HCT116 (cell line): ENCODE measurements at regions not wholly inside any gene's neighbourhood (a gene's known extent, or its start where the extent isn't known, plus 50 kb on each side); places are given as distances from the start of the nearest gene placed in this dataset.

Experiments
- ATAC-seq: fragments of 200-7000 bp; cut with Tn5 transposase; 2 replicates; pipeline ENCODE4 v1.9.1; 2020; ENCODE audit warnings: mild to moderate bottlenecking, moderate library complexity
- BruUV-seq: library from RNA; stranded (reverse); fragments of 400-500 nt; replicated peaks from 2 replicates; lab custom pipeline; 2021; lab: Mats Ljungman, UMichigan
- CTCF ChIA-PET: fragments of 300-600 bp; sonication (Branson Sonifier 250); formaldehyde crosslinking; loops from one replicate; lab custom pipeline; 2021; ENCODE audit warnings: antibody characterized with exemption; lab: Charles Lee
- POLR2A ChIA-PET: fragments of 300-600, 350-600 bp; sonication (Branson Sonifier 250); formaldehyde crosslinking; loops from one replicate; lab custom pipeline; 2021; ENCODE audit warnings: antibody characterized with exemption; lab: Charles Lee
- RAD21 ChIA-PET, 2 experiments: fragments of 300-600 bp; sonication (Branson Sonifier 250); formaldehyde crosslinking; loops; one replicate each; lab custom pipeline; 2023; ENCODE audit warnings: low total read pairs in 2 of 2; ENCODE audit not compliant: uncharacterized antibody in 2 of 2, unreplicated experiment in 2 of 2, low non-redundant PET in 1 of 2; lab: Charles Lee
- DNase-seq: peaks from one replicate; pipeline ENCODE4 v3.0.0-alpha.2; 2010; ENCODE audit warnings: low read depth, low spot score
- H2AFZ ChIP-seq: fragments of 200-600 bp; shearing (Covaris generic), sonication (generic); 2 replicates; pipeline ENCODE4 v1.6.1; 2017; ENCODE audit warnings: low read depth, mixed run types, mixed read lengths, antibody characterized with exemption, low read length; ENCODE audit not compliant: poor library complexity, severe bottlenecking
- H3K27ac ChIP-seq: 2 replicates; pipeline ENCODE4 v1.5.1; 2012; ENCODE audit warnings: low read depth, low read length
- H3K27me3 ChIP-seq: fragments of 200-600 bp; sonication (generic); 2 replicates; pipeline ENCODE4 v1.6.1; 2016; ENCODE audit warnings: mixed run types, low read length, mixed read lengths; ENCODE audit not compliant: insufficient read depth
- H3K36me3 ChIP-seq, 2 experiments: fragments of 200-500 bp in 1 of 2; fragments of 200-600 bp in 1 of 2; sonication (Bioruptor generic) in 1 of 2; sonication (generic) in 1 of 2; 2 replicates each; pipeline versions ENCODE4 v1.5.1 to v1.6.1; 2014 to 2016; ENCODE audit warnings: low read length in 2 of 2, inconsistent platforms in 1 of 2, mixed read lengths in 1 of 2, mixed run types in 1 of 2; ENCODE audit not compliant: insufficient read depth in 2 of 2, control insufficient read depth in 1 of 2
- H3K4me1 ChIP-seq, 2 experiments: fragments of 200-600 bp in 1 of 2; sonication (generic) in 1 of 2; 2 replicates each; pipeline versions ENCODE4 v1.5.1 to v1.6.1; 2012 to 2017; ENCODE audit warnings: low read length in 2 of 2, inconsistent platforms in 1 of 2, mild to moderate bottlenecking in 1 of 2, mixed read lengths in 1 of 2, mixed run types in 1 of 2, moderate library complexity in 1 of 2; ENCODE audit not compliant: insufficient read depth in 2 of 2, control insufficient read depth in 1 of 2
- H3K4me2 ChIP-seq: fragments of 200-600 bp; sonication (generic); 2 replicates; pipeline ENCODE4 v1.6.1; 2017; ENCODE audit warnings: mixed run types, low read length, mixed read lengths
- H3K4me3 ChIP-seq, 2 experiments: fragments of 200-600 bp in 1 of 2; sonication (generic) in 1 of 2; replicated peaks in 1 of 2; 2 replicates each; pipeline ENCODE4 v1.5.1; 2011 to 2016; ENCODE audit warnings: low read length in 2 of 2, control low read depth in 1 of 2, low read depth in 1 of 2, mild to moderate bottlenecking in 1 of 2, mixed read lengths in 1 of 2, mixed run types in 1 of 2
- H3K79me2 ChIP-seq: fragments of 200-600 bp; sonication (generic); 2 replicates; pipeline ENCODE4 v1.6.1; 2017; ENCODE audit warnings: mild to moderate bottlenecking, mixed run types, low read length, moderate library complexity, mixed read lengths; ENCODE audit not compliant: insufficient read depth
- H3K9ac ChIP-seq: fragments of 200-600 bp; sonication (generic); 2 replicates; pipeline ENCODE4 v1.6.1; 2016; ENCODE audit warnings: low read length, mixed read lengths
- H3K9me2 ChIP-seq: fragments of 200-600 bp; sonication (generic), shearing (Covaris generic); 2 replicates; pipeline ENCODE4 v1.6.1; 2017; ENCODE audit warnings: mixed run types, mild to moderate bottlenecking, moderate library complexity; ENCODE audit not compliant: insufficient read depth
- H3K9me3 ChIP-seq, 2 experiments: fragments of 200-500 bp in 1 of 2; fragments of 200-600 bp in 1 of 2; sonication (Bioruptor generic) in 1 of 2; sonication (generic) in 1 of 2; 2 replicates each; pipeline ENCODE4 v1.6.1; 2014 to 2017; ENCODE audit warnings: low read length in 2 of 2, mixed read lengths in 2 of 2, inconsistent platforms in 1 of 2, low read depth in 1 of 2, mild to moderate bottlenecking in 1 of 2, mixed run types in 1 of 2, moderate library complexity in 1 of 2; ENCODE audit not compliant: control insufficient read depth in 1 of 2, insufficient read depth in 1 of 2
- H4K20me1 ChIP-seq: fragments of 200-600 bp; sonication (generic), shearing (Covaris generic); 2 replicates; pipeline ENCODE4 v1.6.1; 2017; ENCODE audit warnings: mixed run types, mild to moderate bottlenecking, moderate library complexity; ENCODE audit not compliant: insufficient read depth
- ATF3 ChIP-seq: IDR thresholded peaks from 2 replicates; pipeline ENCODE4 v1.6.1; 2012
- CBX3 ChIP-seq: IDR thresholded peaks from 2 replicates; pipeline ENCODE4 v1.6.1; 2012; ENCODE audit warnings: low read depth
- EGR1 ChIP-seq: IDR thresholded peaks from 2 replicates; pipeline ENCODE4 v1.6.1; 2012; ENCODE audit warnings: low read depth
- EZH2phosphoT487 ChIP-seq: fragments of 200-600 bp; IDR thresholded peaks from 2 replicates; pipeline ENCODE4 v1.6.1; 2018; ENCODE audit warnings: antibody characterized with exemption, borderline replicate concordance
- FOSL1 ChIP-seq: IDR thresholded peaks from 2 replicates; pipeline ENCODE4 v1.6.1; 2012; ENCODE audit warnings: low read depth
- REST ChIP-seq: IDR thresholded peaks from 2 replicates; pipeline ENCODE4 v1.6.1; 2012; ENCODE audit warnings: low read depth
- intact Hi-C: fragments of 100-400 bp; cut with micrococcal nuclease; formaldehyde crosslinking; loops from 2 replicates; pipeline ENCODE4 v1.10.0; 2022

- CTCF ChIA-PET, result no interaction called here
- TF ChIP-seq FOSL1 (no peak), CBX3 (no peak), EGR1 (no peak), REST (no peak), ATF3 (no peak), EZH2phosphoT487 (no peak)
- TF ChIP-seq, all 23 proteins: peak for 0
- no peaks in the 10 kb centered on the region for H3K36me3 ChIP-seq
- no peaks in the 10 kb centered on the region for H4K20me1 ChIP-seq
- no peaks in the 10 kb centered on the region for H3K79me2 ChIP-seq
- no peak for ATAC-seq
- POLR2A ChIA-PET, result no interaction called here
- H2AFZ ChIP-seq, result no peak overlapping the region
- no TSS peak for BruUV-seq
- no peak overlapping the region for H3K4me3 ChIP-seq
- H3K4me2 ChIP-seq, result no peak overlapping the region
- H3K27ac ChIP-seq, result no peak overlapping the region
- no peak overlapping the region for H3K9ac ChIP-seq
- intact Hi-C loops, result no loop called here
- H3K9me3 ChIP-seq, result no peaks in the 10 kb centered on the region
- H3K4me1 ChIP-seq, result no peaks in the 10 kb centered on the region
- RAD21 ChIA-PET, result no interaction called here
- no peaks in the 10 kb centered on the region for H3K27me3 ChIP-seq
- H3K9me2 ChIP-seq, result no peaks in the 10 kb centered on the region
- DNase-seq, result no peak
Measured at GRCh38 chr6:90386399-90387382, 90.0 kb upstream of the BACH2 start.
